Ammon's horn (tissue), 1 donor: ENCODE measurements at regions not wholly inside any gene's neighbourhood (a gene's known extent, or its start where the extent isn't known, plus 50 kb on each side); places are given as distances from the start of the nearest gene placed in this dataset.
A peak's percentile ranks its signal among the peaks of the same experiment; 100 is the strongest.
"Not testable (repeated sequence)": the region's sequence is repeated elsewhere in the genome, so short reads cannot be mapped to it uniquely, and the experiment has no call there.

Experiments used
- DNase-seq: peaks from one replicate; pipeline ENCODE4 v3.0.0-alpha.2; 2016; ENCODE audit warnings: low spot score

DNA sequence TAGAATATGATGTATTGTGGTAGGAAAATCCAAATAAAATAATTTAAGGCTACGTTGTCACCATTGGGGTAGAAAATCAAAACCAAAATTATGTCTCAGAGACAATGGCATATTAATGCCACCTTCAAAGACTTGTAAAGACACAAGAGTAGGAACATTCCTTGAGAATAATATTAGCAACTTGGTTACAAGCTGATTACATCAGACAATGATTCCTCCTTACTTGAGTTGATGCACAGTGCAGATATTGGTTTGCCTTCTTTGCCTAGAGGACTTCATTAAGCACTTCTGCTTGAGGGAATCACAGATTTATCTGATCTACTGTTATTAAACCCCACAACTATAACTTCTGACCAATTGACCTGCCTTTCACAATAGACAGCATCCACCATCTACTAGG is 500.2 kb downstream of the CDH9 start:
- no peak for DNase-seq

DNA sequence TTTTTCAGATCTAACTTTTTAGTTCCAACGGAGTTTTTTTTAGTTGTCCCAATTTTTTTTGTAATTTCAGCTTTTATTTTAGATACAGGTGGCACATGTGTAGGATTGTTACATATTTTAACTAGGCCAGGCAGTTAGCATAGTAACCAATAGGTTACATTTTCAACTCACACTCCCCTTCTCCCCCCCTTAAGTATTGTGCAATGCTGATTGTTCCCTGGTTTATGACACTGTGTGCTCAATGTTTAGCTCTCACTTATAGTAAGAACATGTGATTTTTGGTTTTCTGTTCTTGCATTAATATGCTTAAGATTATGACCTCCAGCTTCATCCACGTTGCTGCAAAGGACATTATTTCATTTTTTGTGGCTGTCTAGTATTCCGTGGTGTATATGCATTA is 503.2 kb downstream of the CDH9 start:
- DNase-seq = no peak

GRCh38 chr5:26530305-26530704 is 508.1 kb downstream of the CDH9 start:
- DNase-seq = no peak

DNA sequence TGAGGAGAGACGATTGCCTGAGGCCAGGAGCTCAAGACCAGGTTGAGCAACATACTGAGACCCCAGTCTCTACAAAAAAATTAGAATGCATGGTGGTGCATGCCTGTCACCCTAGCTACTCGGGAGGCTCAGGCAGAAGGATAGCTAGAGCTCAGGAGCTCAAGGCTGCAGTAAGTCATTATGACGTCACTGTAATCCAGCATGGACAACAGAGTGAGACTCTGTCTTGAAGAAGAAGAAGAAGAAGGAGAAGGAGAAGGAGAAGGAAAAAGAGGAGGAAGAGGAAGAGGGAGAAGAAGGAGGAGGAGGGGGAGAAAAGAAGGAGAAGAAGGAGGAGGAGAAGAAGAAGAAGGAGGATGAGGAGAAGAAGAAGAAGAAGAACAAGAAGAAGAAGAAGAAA is 519.1 kb downstream of the CDH9 start:
- DNase-seq = no peak

DNA sequence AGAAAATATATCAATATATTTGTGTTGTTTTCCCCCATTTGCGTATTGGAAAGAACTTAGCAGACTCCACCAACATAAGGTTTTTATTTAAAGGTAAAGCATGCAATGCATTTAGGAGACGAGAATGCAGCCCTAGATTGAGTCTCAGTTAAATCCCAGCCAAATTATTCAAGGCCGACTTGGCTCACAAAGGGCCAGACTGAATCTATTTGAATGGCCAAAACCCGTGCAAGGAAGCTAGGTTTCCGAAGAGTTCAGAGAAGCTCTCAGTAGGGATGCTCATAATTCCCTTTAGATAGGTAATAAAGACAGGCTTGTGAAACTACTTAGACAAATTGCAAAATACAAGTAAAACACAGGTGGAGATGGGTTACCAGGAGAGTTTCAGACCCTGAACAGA is 520.3 kb downstream of the CDH9 start:
- DNase-seq = no peak

- DNase-seq = no peak
Measured at GRCh38 chr5:26498972-26499371, 539.4 kb downstream of the CDH9 start.

GRCh38 chr5:26495437-26495836 is 542.9 kb downstream of the CDH9 start:
- DNase-seq = no peak

DNA sequence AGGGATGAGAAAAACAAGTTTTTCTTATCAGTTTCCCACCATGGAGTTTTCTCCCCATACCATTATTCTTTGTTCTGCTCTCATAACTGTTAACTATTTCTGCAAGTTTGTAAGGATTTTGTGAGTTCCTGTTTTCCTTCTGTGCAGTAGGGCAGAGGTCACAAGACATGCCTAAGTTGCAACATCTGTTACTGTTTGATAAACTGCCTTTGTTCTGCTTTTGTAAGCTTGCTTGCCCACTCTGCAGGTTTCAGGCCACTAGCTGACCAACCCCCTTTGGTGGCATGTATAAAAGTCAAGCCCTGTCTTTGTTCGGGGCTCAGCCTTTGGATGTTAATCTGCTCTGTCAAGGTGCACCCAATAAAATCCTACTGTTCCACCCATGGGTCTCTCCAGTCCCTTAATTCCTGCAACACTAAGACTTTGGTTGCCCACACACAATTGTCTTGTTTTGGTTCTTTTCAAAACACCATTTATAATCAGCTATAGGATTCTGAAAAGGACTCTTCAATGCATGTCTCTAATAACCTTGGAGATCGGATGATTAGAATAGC is 545.4 kb downstream of the CDH9 start:
- no peak for DNase-seq

DNA sequence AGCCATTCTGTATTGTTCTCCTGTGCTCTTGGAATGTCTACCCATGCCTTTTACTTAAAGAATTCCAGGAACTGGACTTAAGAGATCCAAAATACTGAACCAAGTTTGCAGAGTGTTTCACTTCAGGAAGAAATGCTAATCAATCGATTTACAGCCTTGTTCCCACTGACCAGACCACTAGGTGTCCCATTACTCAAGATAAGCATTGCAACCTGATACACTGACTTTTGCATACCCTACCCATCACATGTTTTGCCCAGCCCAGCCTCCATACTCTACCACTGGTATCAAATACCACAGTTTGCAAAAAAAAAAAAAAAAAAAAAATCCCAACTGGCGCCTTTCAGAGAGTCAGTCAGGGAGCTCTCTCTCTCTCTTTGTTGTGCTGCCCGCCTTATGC is 550.8 kb downstream of the CDH9 start:
- DNase-seq = no peak

DNA sequence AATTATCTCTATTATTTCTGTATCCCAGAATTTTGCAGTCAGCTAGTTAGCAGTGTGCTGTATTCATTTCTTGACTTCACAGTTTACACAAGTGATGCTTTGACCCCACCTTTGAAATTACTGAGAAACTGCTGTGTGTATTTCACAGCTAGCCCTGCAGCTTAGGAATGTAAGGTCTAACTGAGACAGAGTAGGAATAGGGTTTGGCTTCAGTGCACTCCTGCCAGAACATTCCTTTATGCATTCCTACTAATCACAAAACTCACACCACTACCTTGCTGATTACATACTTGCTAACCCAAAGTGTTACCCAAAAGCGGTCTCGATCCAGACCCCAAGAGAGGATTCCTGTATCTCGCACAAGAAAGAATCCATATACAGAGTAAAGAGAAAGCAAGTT is 551.8 kb downstream of the CDH9 start:
- DNase-seq = no peak

GRCh38 chr5:26485146-26485860 is 553.1 kb downstream of the CDH9 start:
- not testable (repeated sequence) for DNase-seq

- DNase-seq = peak; percentile 75
Measured at GRCh38 chr5:26482810-26483375, 555.5 kb downstream of the CDH9 start.

DNA sequence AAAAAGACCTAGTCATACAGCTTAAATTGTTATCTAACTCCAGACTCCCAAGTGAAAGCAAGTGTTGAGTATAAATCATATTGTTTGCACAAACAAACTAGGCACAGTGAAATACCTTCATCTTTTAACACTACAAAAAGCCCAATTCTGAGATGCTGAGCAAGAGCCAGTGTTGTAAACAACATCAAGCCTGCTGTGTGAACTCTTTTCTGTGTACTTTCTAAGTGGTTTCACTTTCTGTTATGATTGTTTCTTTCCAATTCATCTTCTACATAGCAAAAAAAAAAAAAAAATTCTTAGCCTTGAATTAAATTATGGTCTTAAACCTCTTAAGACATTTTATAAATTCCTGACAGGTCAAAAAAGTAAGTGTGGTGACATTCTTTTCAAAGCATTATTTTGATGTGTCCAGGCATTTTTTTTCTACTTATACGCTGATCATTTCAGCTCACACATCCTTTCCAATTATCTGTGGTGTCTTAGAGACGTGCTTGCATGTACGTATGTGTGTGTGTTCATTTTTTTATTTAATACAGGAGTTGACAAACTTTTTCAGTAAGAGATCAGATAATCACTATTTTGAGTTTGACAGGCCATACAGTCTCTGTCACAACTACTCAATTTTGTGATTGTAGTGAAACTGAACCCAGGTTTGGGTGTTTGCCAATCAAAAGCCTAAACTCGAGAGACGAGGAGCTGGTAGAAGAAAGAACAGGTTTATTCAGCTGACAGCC is 556.1 kb downstream of the CDH9 start:
- no peak for DNase-seq

DNA sequence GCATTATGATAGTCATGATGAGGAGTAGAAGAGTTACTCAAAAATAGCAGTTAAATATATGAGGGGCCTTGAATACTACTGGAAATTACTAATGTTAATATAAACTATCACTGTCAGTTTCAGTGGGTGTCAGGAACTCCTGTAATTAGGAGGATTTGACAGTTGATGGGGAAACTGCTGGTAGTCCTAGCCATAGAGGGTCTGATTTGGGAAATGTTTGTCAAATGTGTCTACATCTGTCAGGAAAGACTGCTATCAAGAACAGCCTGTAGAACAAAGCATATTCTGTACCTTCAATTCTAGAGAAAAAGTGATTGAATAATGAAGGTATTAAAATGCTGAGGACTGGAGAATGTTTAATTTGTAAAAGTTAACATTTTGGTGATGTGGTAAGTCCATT is 567.9 kb downstream of the CDH9 start:
- no peak for DNase-seq

- DNase-seq = no peak
Measured at GRCh38 chr5:26439121-26439520, 599.3 kb downstream of the CDH9 start.

DNA sequence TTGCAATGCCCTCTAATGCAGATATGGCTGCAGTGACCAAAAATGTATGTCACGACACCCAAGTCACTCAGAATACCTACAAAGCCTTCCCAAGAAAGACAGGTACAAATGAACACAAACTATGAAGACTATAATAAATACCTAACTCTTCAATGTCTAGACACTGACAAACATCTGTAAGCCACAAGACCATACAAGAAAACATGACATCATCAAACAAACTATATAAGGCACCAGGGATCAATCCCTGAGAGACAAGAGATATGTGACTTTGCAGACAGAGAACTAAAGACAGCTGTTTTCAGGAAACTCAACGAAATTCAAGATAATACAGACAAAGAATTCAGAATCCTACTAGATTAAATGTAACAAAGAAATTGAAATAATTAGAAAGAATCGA is 603.7 kb downstream of the CDH9 start:
- no peak for DNase-seq

DNA sequence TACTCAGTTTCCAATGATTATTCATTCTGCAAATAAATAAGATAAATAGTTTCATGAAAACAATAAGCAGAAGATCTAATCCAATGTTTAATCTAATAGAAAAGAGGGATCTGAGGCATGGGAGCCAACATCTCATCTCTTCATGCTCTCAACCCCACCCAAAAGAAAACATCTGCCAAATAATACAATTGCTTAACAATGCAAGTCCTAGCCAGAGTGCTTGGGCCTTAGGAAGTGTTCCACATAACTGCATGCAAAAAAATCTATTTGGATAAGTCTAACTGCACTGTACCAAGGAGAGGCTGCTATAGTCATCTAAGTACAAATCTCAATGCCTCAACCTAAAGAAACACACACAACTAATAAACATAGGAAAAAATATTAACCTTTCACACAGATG is 606.0 kb downstream of the CDH9 start:
- no peak for DNase-seq

DNA sequence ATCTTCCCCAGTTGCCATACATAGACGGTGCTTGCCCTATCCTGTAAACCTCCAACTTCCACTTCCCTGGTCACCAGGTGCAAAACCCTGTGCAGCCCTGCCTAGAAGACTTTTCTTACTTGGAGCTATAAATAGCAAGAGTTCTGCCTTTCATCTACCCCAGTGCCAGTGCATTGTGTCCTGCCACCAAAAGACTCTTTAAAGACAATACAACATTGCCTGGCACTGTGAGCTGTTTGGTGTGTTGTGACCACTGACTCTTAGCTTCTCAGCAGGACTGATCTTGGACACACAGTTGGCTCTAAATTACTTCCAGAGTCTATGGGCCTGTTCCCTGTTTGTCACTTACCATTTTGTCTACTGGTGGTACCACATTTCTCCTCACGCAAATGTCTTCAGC is 608.1 kb downstream of the CDH9 start:
- no peak for DNase-seq

- no peak for DNase-seq
Measured at GRCh38 chr5:26427281-26427680, 611.1 kb downstream of the CDH9 start.

DNA sequence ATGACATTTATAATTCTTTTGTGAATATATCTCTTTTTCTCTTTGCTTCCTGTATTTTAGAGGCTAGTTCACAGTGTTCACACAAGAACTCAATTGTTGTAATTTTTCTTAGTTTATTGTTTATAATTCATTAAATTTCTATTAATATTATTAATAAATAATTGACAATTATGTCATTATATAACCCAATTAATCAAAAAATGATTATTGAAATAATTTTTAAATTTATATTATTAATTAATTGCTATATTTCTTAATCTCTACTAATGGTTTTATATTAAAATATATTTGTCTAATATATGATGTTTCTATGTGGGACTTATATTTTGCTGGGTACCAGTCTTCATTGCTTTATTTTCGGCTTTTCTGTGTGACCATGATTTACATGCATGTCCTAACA is 618.4 kb downstream of the CDH9 start:
- DNase-seq = no peak

- DNase-seq = no peak
Measured at GRCh38 chr5:26416911-26417310, 621.5 kb downstream of the CDH9 start.

DNA sequence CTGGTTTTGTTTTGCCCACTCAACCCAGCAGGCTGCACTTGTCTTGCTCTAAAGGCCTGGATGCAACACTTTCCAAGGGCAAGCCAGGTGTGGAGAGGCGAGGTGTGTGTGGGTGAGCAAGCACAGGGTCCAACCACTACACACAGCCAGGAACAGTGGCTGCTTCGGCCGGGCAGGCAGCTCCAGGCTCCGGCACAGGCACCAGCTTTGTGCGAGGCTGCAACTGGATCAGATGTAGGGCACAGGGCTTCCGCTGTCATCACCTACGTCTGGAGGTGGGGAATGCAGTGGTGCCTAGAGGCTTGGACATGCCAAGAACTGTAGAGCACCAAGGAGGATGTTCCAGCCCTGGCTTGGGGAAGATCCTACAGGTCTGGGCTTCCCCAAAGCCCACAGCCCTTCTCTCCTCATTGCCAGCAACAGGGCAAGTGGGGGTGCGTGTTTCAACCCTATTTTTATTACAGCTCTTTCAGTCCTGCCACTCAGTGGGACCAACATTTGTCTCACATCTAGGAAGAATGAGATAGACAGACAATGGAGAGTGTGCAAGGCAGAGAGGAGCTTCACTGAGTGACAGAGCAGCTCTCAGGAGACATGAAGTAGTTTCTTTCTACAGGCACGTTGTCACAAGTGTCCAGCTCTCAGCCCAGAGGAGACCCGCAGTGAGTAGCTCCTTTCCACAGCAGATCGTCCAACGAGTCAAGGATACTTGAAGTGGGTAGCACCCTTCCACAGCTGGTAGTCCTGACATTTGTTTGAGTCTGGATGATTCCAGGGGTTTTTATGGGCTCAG is 622.2 kb downstream of the CDH9 start:
- no peak for DNase-seq
